ENCODE measurements at regions not wholly inside any gene's neighbourhood (a gene's known extent, or its start where the extent isn't known, plus 50 kb on each side); places are given as distances from the start of the nearest gene placed in this dataset.
"Not testable (repeated sequence)": the region's sequence is repeated elsewhere in the genome, so short reads cannot be mapped to it uniquely, and the experiment has no call there.

GRCh38 chr3:95775486-95776094 is 1038.8 kb upstream of the EPHA6 start:
- DNase-seq (ENCODE audit: low spot score): no peak

- no peak for DNase-seq (ENCODE audit: low spot score)
These were observed 1032.8 kb upstream of the EPHA6 start for GRCh38 chr3:95781598-95781997.

DNA sequence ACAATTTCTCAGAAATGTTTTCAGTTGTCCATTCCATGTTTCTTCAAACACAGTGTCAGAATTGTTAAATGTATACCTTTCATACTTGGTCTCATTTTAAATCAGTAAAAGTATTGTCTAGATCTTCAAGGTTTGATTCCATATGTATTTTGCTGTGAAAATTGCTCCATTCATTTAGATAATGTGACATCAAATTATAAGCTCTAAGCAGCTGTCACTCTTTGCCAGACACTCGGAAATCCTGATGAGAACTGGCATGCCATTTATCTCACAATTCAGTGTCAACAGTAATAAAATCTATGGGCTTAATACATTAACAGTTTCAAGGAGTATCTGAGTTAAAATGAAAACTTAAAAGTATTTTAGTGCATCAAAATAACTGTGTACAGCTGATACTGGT is 1025.3 kb upstream of the EPHA6 start:
- DNase-seq (ENCODE audit: low spot score): no peak

GRCh38 chr3:95797081-95797480 is 1017.3 kb upstream of the EPHA6 start:
- DNase-seq (ENCODE audit: low spot score): no peak

DNA sequence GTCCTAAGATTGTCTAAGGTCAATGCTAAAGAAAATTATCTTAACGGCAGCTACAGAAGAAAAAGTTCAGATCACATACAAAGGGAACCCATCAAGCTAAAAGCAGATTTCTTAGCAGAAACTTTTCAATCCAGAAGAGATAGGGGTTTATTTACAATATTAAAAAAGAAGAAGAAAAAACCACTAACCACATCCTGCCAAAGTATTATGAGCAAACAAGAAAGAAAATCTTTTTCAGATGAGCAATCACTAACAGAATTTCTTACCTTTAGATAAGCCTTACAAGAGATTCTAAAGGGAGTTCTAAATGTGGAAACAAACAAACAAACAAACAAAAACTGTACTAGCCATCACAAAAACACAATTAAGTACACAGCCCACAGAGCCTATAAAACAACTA is 1015.8 kb upstream of the EPHA6 start:
- no peak for DNase-seq (ENCODE audit: low spot score)

GRCh38 chr3:95810462-95810861 is 1003.9 kb upstream of the EPHA6 start:
- DNase-seq (ENCODE audit: low spot score): no peak

- DNase-seq (ENCODE audit: low spot score): no peak
These were observed 1001.1 kb upstream of the EPHA6 start for GRCh38 chr3:95813244-95813643.

DNA sequence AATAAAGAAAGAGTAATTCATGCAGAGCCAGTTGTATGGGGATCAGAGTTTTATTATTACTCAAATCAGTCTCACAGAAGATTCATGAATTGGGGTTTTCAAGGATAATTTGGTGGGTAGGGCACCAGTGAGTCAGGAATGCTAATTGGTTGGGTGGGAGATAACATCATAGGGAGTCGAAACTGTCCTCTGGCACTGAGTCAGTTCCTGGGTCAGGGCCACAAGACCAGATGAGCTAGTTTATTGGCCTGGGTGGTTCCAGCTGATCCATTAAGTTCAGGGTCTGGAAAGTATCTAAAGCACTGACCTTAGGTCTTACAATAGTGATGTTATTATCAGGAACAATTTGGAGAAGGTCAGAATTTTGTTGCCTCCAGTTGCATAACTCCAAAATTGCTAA is 998.6 kb upstream of the EPHA6 start:
- no peak for DNase-seq (ENCODE audit: low spot score)

GRCh38 chr3:95826419-95826818 is 988.0 kb upstream of the EPHA6 start:
- no peak for DNase-seq (ENCODE audit: low spot score)

DNA sequence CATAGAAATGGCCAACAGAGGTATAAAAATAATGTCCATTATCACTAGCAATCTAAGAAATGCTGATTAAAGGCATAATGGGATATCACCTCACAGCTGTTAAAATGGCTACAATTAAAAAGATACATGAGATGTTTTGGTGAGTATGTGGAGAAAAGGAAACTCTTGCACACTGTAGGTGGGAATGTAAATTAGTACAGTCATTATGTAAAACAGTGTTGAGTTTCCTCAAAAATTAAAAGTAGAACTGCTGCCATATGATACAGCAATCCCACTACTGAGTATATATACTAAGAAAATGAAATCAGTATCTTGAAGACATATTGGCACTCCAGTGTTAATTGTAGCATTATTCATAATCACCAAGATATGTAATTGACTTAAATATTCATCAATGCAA is 982.2 kb upstream of the EPHA6 start:
- no peak for DNase-seq (ENCODE audit: low spot score)

- DNase-seq (ENCODE audit: low spot score): not testable (repeated sequence)
These were observed 953.8 kb upstream of the EPHA6 start for GRCh38 chr3:95860628-95861027.

DNA sequence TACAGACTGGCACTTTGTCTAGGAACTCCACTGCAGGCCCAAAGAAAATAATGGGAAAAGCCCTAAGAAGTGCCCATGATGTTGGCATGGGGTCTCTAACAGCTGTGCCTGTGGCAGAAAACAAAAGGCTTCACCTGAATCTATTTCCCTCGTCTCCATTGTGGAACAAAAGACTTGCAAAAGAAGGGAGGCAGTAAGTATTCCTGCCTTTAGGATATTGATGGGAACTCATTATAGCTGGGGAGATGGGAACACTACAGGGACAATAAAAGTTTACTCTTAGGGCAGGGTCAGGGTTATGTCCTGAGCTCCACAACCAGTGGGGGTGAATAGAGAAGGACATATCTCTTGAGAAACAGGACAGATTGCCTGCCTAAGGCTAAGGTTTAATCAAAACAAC is 930.6 kb upstream of the EPHA6 start:
- DNase-seq (ENCODE audit: low spot score): no peak

- DNase-seq (ENCODE audit: low spot score): no peak
These were observed 927.8 kb upstream of the EPHA6 start for GRCh38 chr3:95886616-95887015.

DNA sequence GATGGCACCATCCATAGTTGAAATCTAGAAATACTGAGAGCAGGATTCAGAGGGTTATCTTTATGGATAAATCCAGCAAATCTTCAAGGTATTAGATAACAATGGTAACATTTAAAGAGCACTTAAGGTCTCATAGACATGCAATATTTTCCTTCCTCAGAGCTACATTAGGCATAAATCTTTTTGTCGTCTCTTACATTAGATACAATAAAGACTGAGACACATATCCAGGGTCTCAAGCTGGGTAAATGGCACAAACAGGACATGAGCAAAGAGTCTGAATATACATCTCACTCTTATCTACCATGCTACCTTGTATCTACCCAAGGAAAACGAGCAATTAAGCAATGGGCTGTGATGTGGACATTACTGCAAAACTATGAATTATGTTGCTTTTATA is 927.3 kb upstream of the EPHA6 start:
- DNase-seq (ENCODE audit: low spot score): no peak

DNA sequence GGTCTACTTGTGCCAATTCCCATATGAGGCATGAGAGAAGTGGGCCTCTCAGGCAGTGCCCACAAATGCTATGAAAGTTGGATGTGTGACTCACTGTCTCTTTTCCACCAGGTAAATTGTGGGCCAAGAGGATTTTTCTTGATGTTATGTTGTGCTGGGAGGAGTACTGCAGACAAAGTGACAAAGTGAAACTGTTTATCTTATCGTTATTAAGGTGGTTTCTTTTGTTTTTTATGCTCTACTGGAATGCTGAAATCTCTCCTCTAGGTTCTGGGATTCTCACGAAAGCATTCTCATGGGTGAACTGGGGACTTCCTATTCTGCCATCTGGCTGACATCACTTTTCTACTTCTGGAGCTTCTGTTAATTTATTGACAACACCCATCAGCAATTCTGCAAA is 919.6 kb upstream of the EPHA6 start:
- DNase-seq (ENCODE audit: low spot score): no peak

DNA sequence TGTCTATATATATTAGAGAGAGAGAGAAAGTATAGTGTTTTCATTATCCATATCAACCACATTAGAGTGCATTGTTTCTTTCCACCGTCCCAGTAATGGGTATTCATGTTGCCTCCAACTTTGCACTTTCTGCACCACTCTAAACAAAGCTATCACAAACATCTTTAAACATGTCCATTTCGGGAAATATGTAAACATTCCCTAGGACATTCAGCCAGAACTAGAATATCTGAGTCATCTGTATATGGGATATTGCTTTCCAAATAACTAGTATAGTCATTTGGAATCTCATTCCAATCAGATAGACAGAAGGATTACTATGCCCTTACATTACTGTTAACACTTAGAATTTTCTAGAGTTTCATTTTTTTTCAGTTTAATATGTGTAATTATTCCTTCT is 914.9 kb upstream of the EPHA6 start:
- DNase-seq (ENCODE audit: low spot score): no peak

DNA sequence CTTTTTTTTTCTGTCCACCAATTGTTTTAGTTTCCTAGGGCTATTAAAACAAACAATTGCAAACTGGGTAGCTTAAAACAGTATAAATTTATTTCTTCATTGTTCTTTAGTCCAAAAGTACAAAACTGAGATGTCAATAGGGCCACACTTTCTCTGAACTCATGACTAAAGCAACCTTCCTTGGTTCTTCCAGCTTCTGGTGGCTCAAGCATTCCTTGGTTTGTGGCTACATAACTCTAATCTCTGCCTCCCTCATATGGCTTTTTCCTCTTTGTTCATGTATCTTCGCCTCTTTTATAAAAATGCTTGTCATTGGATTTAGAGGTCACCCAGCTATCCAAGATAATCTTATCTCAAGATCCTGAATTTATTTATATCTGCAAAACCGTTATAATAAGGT is 914.5 kb upstream of the EPHA6 start:
- no peak for DNase-seq (ENCODE audit: low spot score)

DNA sequence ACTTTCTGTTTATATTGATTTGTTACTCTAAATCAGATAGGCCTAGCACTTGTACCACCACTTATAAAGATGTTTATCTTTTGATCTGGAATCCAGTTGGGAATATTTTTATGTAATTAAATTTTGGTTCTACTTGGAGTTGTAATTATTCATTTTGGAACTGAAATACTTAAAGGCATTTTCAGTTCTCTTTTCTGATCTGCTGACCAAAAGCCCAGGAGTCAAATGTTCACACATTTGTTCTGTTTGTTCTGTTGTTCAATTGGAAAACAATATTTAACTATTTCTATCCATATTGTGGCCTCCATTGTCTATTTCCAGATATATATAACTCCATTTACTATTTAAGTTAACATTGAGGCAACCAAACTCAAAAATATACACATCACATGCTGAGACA is 912.4 kb upstream of the EPHA6 start:
- no peak for DNase-seq (ENCODE audit: low spot score)

DNA sequence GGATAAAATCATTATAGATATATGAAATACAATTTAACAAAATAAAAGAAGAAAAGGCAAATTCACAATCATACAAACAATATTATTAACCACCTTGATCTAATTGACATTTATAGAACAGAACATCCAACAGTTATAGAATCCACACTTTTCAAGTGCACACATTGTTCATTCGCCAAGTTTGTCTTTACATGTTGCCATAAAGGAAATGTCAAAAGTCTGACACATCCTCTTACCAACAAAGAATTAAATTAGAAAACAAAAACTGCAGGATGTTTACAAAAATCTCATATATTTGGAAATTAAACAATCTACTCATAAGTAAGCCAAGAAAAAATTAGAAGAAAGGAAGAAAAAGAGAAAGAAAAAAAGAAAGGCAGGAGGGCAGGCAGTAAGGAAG is 909.2 kb upstream of the EPHA6 start:
- no peak for DNase-seq (ENCODE audit: low spot score)

- DNase-seq (ENCODE audit: low spot score): no peak
These were observed 902.6 kb upstream of the EPHA6 start for GRCh38 chr3:95911767-95912166.

- DNase-seq (ENCODE audit: low spot score): no peak
These were observed 890.7 kb upstream of the EPHA6 start for GRCh38 chr3:95923496-95924210.

DNA sequence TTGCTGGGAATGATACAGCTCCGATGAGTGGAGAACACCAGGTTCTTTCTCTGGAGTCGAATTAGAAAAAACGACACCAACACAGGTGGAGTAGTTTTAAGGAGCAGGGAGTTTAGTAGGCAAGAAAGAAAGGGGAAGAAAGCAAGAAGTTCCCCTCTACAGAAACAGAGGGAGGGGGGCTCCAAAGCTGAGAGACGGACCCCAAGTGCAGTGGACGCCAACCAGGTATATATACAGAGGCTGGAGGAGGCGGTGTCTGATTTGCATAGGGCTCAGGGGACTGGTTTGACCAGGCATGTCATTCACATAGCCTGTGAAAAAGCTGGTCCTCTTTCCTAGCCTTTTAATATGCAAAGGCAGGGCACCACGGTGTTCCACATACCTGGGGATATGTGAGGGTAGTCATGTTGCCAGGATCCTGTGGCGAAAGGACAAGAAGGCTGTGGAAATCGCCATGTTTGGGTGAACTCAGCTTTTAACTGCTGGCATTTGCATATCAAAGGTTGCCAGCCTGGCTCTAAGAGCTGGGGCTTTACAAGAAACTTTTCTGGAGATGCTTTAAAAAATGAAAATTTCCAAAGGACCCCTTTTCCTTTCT is 887.4 kb upstream of the EPHA6 start:
- no peak for DNase-seq (ENCODE audit: low spot score)

DNA sequence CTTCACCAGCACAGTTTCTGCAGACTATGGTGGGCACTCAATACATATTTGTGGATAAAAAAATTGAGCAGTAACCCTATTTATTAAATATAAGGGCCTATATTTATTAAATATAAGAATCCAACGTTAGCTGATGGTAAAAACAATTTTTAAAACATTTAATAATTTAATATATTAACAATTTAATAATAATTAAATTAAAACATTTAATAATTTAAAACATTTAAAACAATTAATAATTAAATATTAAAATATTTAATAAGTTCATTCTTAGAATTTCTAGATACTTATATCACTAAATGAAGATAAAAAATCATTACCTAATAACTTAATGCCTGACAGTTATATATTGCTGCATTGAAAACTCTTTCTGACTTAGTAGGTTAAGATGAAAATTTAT is 880.2 kb upstream of the EPHA6 start:
- DNase-seq (ENCODE audit: low spot score): no peak

Measured in D341Med (cell line).